H9 (cell line): ENCODE measurements at regions not wholly inside any gene's neighbourhood (a gene's known extent, or its start where the extent isn't known, plus 50 kb on each side); places are given as distances from the start of the nearest gene placed in this dataset.

Experiments used
- DNase-seq: peaks from one replicate; pipeline ENCODE4 v3.0.0-alpha.2; 2017
- H2AFZ ChIP-seq: one replicate; pipeline ENCODE4 v1.6.1; 2013; ENCODE audit warnings: mild to moderate bottlenecking, low read length, control low read depth, moderate library complexity
- H2AK5ac ChIP-seq: 2 replicates; pipeline ENCODE4 v1.6.1; 2013; ENCODE audit warnings: low read length, control low read depth, mixed read lengths; ENCODE audit not compliant: insufficient read length
- H2BK120ac ChIP-seq: one replicate; pipeline ENCODE4 v1.6.1; 2013; ENCODE audit warnings: low read depth, mild to moderate bottlenecking, low read length, control low read depth, inconsistent platforms; ENCODE audit not compliant: poor library complexity, severe bottlenecking
- H2BK12ac ChIP-seq: 2 replicates; pipeline ENCODE4 v1.6.1; 2013; ENCODE audit warnings: low read length, control low read depth, mixed read lengths, low read depth; ENCODE audit not compliant: insufficient read length
- H2BK15ac ChIP-seq: 2 replicates; pipeline ENCODE4 v1.6.1; 2013; ENCODE audit warnings: low read depth, low read length, control low read depth
- H2BK20ac ChIP-seq: one replicate; pipeline ENCODE4 v1.6.1; 2013; ENCODE audit warnings: low read depth, mild to moderate bottlenecking, low read length, control low read depth, inconsistent platforms; ENCODE audit not compliant: poor library complexity, severe bottlenecking
- H2BK5ac ChIP-seq: 2 replicates; pipeline ENCODE4 v1.6.1; 2013; ENCODE audit warnings: low read length, control low read depth, mixed read lengths; ENCODE audit not compliant: insufficient read length
- H3K14ac ChIP-seq: 2 replicates; pipeline ENCODE4 v1.6.1; 2013; ENCODE audit warnings: low read length, control low read depth; ENCODE audit not compliant: insufficient read depth
- H3K18ac ChIP-seq: 2 replicates; pipeline ENCODE4 v1.6.1; 2013; ENCODE audit warnings: low read depth, mild to moderate bottlenecking, mixed read lengths, low read length, control low read depth; ENCODE audit not compliant: insufficient read length
- H3K23ac ChIP-seq: 2 replicates; pipeline ENCODE4 v1.6.1; 2013; ENCODE audit warnings: low read length, control low read depth, mixed read lengths, low read depth; ENCODE audit not compliant: insufficient read length
- H3K23me2 ChIP-seq: 2 replicates; pipeline ENCODE4 v1.6.1; 2013; ENCODE audit warnings: low read depth, mild to moderate bottlenecking, mixed read lengths, low read length, control low read depth; ENCODE audit not compliant: insufficient read length, poor library complexity, severe bottlenecking
- H3K27ac ChIP-seq: 2 replicates; pipeline ENCODE4 v1.5.1; 2013; ENCODE audit warnings: low read length, control low read depth, mixed read lengths, low read depth; ENCODE audit not compliant: insufficient read length
- H3K27me3 ChIP-seq: 2 replicates; pipeline ENCODE4 v1.6.1; 2013; ENCODE audit warnings: low read length, control low read depth, inconsistent platforms; ENCODE audit not compliant: insufficient read depth
- H3K4ac ChIP-seq: 2 replicates; pipeline ENCODE4 v1.6.1; 2013; ENCODE audit warnings: low read depth, mild to moderate bottlenecking, control low read depth, inconsistent platforms, low read length, moderate library complexity
- H3K4me1 ChIP-seq: 2 replicates; pipeline ENCODE4 v1.6.1; 2013; ENCODE audit warnings: low read length, control low read depth, inconsistent platforms; ENCODE audit not compliant: insufficient read depth
- H3K4me2 ChIP-seq: 2 replicates; pipeline ENCODE4 v1.6.1; 2013; ENCODE audit warnings: low read length, control low read depth, mixed read lengths; ENCODE audit not compliant: insufficient read length, insufficient read depth
- H3K56ac ChIP-seq: 2 replicates; pipeline ENCODE4 v1.6.1; 2013; ENCODE audit warnings: low read depth, mild to moderate bottlenecking, mixed read lengths, low read length, control low read depth; ENCODE audit not compliant: insufficient read length
- H3K79me1 ChIP-seq: 2 replicates; pipeline ENCODE4 v1.6.1; 2013; ENCODE audit warnings: low read depth, mild to moderate bottlenecking, moderate library complexity, low read length, control low read depth, inconsistent platforms; ENCODE audit not compliant: insufficient read depth, poor library complexity, severe bottlenecking
- H3K79me2 ChIP-seq: 2 replicates; pipeline ENCODE4 v1.6.1; 2013; ENCODE audit warnings: low read length, control low read depth, inconsistent platforms; ENCODE audit not compliant: insufficient read depth
- H3K9ac ChIP-seq: 2 replicates; pipeline ENCODE4 v1.6.1; 2013; ENCODE audit warnings: low read length, control low read depth, mixed read lengths; ENCODE audit not compliant: insufficient read length; ENCODE audit errors: extremely low read depth
- H3K9me3 ChIP-seq: one replicate; pipeline ENCODE4 v1.6.1; 2013; ENCODE audit warnings: low read depth, low read length, inconsistent platforms; ENCODE audit not compliant: control insufficient read depth
- H3T11ph ChIP-seq: one replicate; pipeline ENCODE4 v1.6.1; 2013; ENCODE audit warnings: mild to moderate bottlenecking, low read length, control low read depth, inconsistent platforms
- H4K20me1 ChIP-seq: one replicate; pipeline ENCODE4 v1.6.1; 2013; ENCODE audit not compliant: control insufficient read depth, insufficient read length, insufficient read depth
- H4K5ac ChIP-seq: 2 replicates; pipeline ENCODE4 v1.6.1; 2013; ENCODE audit warnings: low read depth, mild to moderate bottlenecking, mixed read lengths, low read length, control low read depth; ENCODE audit not compliant: insufficient read length
- H4K8ac ChIP-seq: replicated peaks from 2 replicates; pipeline ENCODE4 v1.6.1; 2013; ENCODE audit warnings: low read length, control low read depth, mixed read lengths, low read depth; ENCODE audit not compliant: insufficient read length
- H4K91ac ChIP-seq: 2 replicates; pipeline ENCODE4 v1.6.1; 2013; ENCODE audit warnings: low read depth, mild to moderate bottlenecking, moderate library complexity, mixed read lengths, low read length, control low read depth; ENCODE audit not compliant: insufficient read length
- H3K27ac Mint-ChIP-seq, 3 experiments: 2 replicates in 2 of 3; 3 replicates in 1 of 3; pipeline ENCODE4 v1.8.0; 2020 to 2021; ENCODE audit warnings: mixed read lengths in 3 of 3, mild to moderate bottlenecking in 1 of 3, moderate library complexity in 1 of 3
- H3K27me3 Mint-ChIP-seq: 2 replicates; pipeline ENCODE4 v1.8.0; 2021; ENCODE audit warnings: low read depth, mild to moderate bottlenecking, moderate library complexity, mixed read lengths
- H3K36me3 Mint-ChIP-seq, 3 experiments: 2 replicates in 2 of 3; 3 replicates in 1 of 3; pipeline ENCODE4 v1.8.0; 2020 to 2021; ENCODE audit warnings: low read depth in 3 of 3, mixed read lengths in 3 of 3; ENCODE audit not compliant: insufficient read depth in 1 of 3
- H3K4me1 Mint-ChIP-seq, 2 experiments: 2 replicates each; pipeline ENCODE4 v1.8.0; 2020; ENCODE audit warnings: mixed read lengths in 2 of 2
- H3K4me3 Mint-ChIP-seq, 2 experiments: 2 replicates in 1 of 2; 3 replicates in 1 of 2; pipeline ENCODE4 v1.8.0; 2020 to 2021; ENCODE audit warnings: mild to moderate bottlenecking in 2 of 2, mixed read lengths in 2 of 2, moderate library complexity in 1 of 2
- H3K9me3 Mint-ChIP-seq, 2 experiments: 2 replicates in 1 of 2; 3 replicates in 1 of 2; pipeline ENCODE4 v1.8.0; 2020; ENCODE audit warnings: mild to moderate bottlenecking in 2 of 2, mixed read lengths in 2 of 2, moderate library complexity in 1 of 2
- WGBS: extraction: QIAGEN DNeasy Blood & Tissue Kit; methylation state at CpG from one replicate; pipeline ENCODE4 v1.1.7; 2013; ENCODE audit warnings: missing lambda C conversion rate, low lambda C conversion rate, mixed read lengths; ENCODE audit not compliant: insufficient read length; ENCODE audit errors: extremely low coverage; 5-methylcytosine and 5-hydroxymethylcytosine counted together
- TF ChIP-seq, protein P1 (sequence below): fragments of 200-600 bp; sonication (generic); conservative IDR thresholded peaks from 3 replicates; pipeline ENCODE4 v1.8.0; 2021; ENCODE audit warnings: antibody characterized with exemption, mild to moderate bottlenecking

DNA sequence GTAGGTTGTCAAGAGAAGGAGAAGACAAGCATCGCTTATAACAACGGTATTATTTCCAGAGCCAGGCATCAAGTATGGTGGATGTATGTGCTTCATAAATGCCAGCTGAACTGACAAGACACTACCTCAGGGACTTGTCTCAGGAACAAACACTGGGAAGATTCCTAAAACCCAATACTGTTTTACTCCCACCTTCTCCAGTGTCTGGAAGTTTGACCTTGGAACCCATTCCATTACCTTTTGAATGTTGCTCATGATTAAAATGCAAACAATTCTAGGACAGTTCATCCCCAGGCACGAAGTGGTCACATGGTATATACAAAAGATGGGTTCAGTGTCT, 300.1 kb downstream of the ADGB start:
- Histone ChIP-seq H3K4ac (no peak overlapping the region), H2BK120ac (no peak overlapping the region), H3K27ac (no peak overlapping the region), H2BK20ac (no peak overlapping the region), H2BK5ac (no peak overlapping the region), H2BK15ac (no peak overlapping the region), H3K79me1 (no peaks in the 10 kb centered on the region), H3K27me3 (no peaks in the 10 kb centered on the region), H3K23me2 (no peaks in the 10 kb centered on the region), H3K9ac (no peak overlapping the region), H3K56ac (no peak overlapping the region), H3K79me2 (no peaks in the 10 kb centered on the region), H3K4me2 (no peak overlapping the region), H3K14ac (no peak overlapping the region), H3K18ac (no peak overlapping the region), H4K20me1 (no peaks in the 10 kb centered on the region), H2BK12ac (no peak overlapping the region), H3K9me3 (no peaks in the 10 kb centered on the region), H4K8ac (no peak overlapping the region), H4K91ac (no peak overlapping the region), H2AK5ac (no peak overlapping the region), H3T11ph (no peak overlapping the region), H3K23ac (no peak overlapping the region), H2AFZ (no peak overlapping the region), H3K4me1 (no peaks in the 10 kb centered on the region), H4K5ac (no peak overlapping the region)
- WGBS = no CpG with 5 or more reads among the region's 3 CpGs
- Mint-ChIP-seq H3K4me3 (no peak overlapping the region), H3K27ac (no peak overlapping the region), H3K9me3 (no peaks in the 10 kb centered on the region), H3K36me3 (no peaks in the 10 kb centered on the region), H3K27me3 (no peaks in the 10 kb centered on the region; the same call in 1 of the 2 replicates), H3K4me1 (peaks cover 4 to 9% of the 10 kb centered on the region in 2 experiments; a peak in 3 of 4 replicates)
- TF ChIP-seq, protein P1, sequence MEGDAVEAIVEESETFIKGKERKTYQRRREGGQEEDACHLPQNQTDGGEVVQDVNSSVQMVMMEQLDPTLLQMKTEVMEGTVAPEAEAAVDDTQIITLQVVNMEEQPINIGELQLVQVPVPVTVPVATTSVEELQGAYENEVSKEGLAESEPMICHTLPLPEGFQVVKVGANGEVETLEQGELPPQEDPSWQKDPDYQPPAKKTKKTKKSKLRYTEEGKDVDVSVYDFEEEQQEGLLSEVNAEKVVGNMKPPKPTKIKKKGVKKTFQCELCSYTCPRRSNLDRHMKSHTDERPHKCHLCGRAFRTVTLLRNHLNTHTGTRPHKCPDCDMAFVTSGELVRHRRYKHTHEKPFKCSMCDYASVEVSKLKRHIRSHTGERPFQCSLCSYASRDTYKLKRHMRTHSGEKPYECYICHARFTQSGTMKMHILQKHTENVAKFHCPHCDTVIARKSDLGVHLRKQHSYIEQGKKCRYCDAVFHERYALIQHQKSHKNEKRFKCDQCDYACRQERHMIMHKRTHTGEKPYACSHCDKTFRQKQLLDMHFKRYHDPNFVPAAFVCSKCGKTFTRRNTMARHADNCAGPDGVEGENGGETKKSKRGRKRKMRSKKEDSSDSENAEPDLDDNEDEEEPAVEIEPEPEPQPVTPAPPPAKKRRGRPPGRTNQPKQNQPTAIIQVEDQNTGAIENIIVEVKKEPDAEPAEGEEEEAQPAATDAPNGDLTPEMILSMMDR = no peak
- no peak for DNase-seq
